IMR-90 (cell line): ENCODE measurements at regions not wholly inside any gene's neighbourhood (a gene's known extent, or its start where the extent isn't known, plus 50 kb on each side); places are given as distances from the start of the nearest gene placed in this dataset.

ENCODE experiments used
- ATAC-seq: fragments of 200-7000 bp; cut with Tn5 transposase; 2 replicates; pipeline ENCODE4 v1.9.1; 2020; ENCODE audit warnings: low read depth, mild to moderate bottlenecking, moderate library complexity
- BruUV-seq: library from RNA; stranded (reverse); fragments of 400-500 nt; replicated peaks from 2 replicates; lab custom pipeline; 2021; lab: Mats Ljungman, UMichigan
- CTCF ChIA-PET: fragments of 300-600 bp; formaldehyde crosslinking; extraction: SDS; loops from one replicate; lab custom pipeline; 2021; ENCODE audit warnings: antibody characterized with exemption; lab: Yijun Ruan, JAX
- POLR2A ChIA-PET: fragments of 300-600 bp; sonication (Branson Sonifier 250); formaldehyde crosslinking; loops from one replicate; lab custom pipeline; 2022; ENCODE audit warnings: antibody characterized with exemption; ENCODE audit not compliant: unreplicated experiment; lab: Charles Lee
- DNase-seq: peaks from one replicate; pipeline ENCODE4 v3.0.0; 2013
- H2AFZ ChIP-seq: replicated peaks from 2 replicates; pipeline ENCODE3; 2013; ENCODE audit warnings: low read length, mild to moderate bottlenecking; ENCODE audit not compliant: poor library complexity
- H2AK5ac ChIP-seq: 2 replicates; pipeline ENCODE4 v1.6.1; 2013; ENCODE audit warnings: low read depth, low read length, inconsistent platforms
- H2AK9ac ChIP-seq: replicated peaks from 2 replicates; pipeline ENCODE3; 2013; ENCODE audit warnings: mild to moderate bottlenecking, low read depth, low read length, moderate library complexity; ENCODE audit not compliant: poor library complexity
- H2BK120ac ChIP-seq: 2 replicates; pipeline ENCODE4 v1.6.1; 2013; ENCODE audit warnings: low read depth, low read length, inconsistent platforms
- H2BK15ac ChIP-seq: 3 replicates; pipeline ENCODE4 v1.6.1; 2013; ENCODE audit warnings: low read depth, low read length, inconsistent platforms
- H2BK20ac ChIP-seq: 2 replicates; pipeline ENCODE4 v1.6.1; 2013; ENCODE audit warnings: low read depth, mild to moderate bottlenecking, inconsistent platforms, low read length, moderate library complexity
- H2BK5ac ChIP-seq: 2 replicates; pipeline ENCODE4 v1.6.1; 2013; ENCODE audit warnings: mild to moderate bottlenecking, low read depth, low read length, inconsistent platforms; ENCODE audit not compliant: poor library complexity, severe bottlenecking
- H3K14ac ChIP-seq: replicated peaks from 2 replicates; pipeline ENCODE4 v1.6.1; 2013; ENCODE audit warnings: low read depth, low read length, inconsistent platforms
- H3K18ac ChIP-seq: 2 replicates; pipeline ENCODE4 v1.6.1; 2013; ENCODE audit warnings: low read depth, low read length, control low read depth
- H3K23ac ChIP-seq: 2 replicates; pipeline ENCODE4 v1.6.1; 2013; ENCODE audit warnings: low read depth, low read length, inconsistent platforms
- H3K27ac ChIP-seq: 2 replicates; pipeline ENCODE4 v1.5.1; 2013; ENCODE audit warnings: mild to moderate bottlenecking, control low read depth, low read length; ENCODE audit not compliant: insufficient read depth
- H3K27me3 ChIP-seq: 2 replicates; pipeline ENCODE4 v1.6.1; 2013; ENCODE audit warnings: low read length; ENCODE audit not compliant: control insufficient read depth, insufficient read depth
- H3K36me3 ChIP-seq: 2 replicates; pipeline ENCODE4 v1.6.1; 2013; ENCODE audit warnings: low read length, mixed read lengths; ENCODE audit not compliant: control insufficient read depth, insufficient read depth
- H3K4ac ChIP-seq: 2 replicates; pipeline ENCODE4 v1.6.1; 2013; ENCODE audit warnings: low read depth, low read length, inconsistent platforms
- H3K4me1 ChIP-seq: 2 replicates; pipeline ENCODE4 v1.6.1; 2013; ENCODE audit warnings: low read length, mixed read lengths; ENCODE audit not compliant: control insufficient read depth, insufficient read depth
- H3K4me2 ChIP-seq: 2 replicates; pipeline ENCODE4 v1.6.1; 2013; ENCODE audit warnings: low read depth, mild to moderate bottlenecking, control low read depth, low read length, moderate library complexity
- H3K4me3 ChIP-seq: 2 replicates; pipeline ENCODE4 v1.5.1; 2013; ENCODE audit warnings: low read depth, mild to moderate bottlenecking, control low read depth, low read length, moderate library complexity; ENCODE audit not compliant: insufficient read depth
- H3K56ac ChIP-seq: 2 replicates; pipeline ENCODE4 v1.6.1; 2013; ENCODE audit warnings: low read length, inconsistent platforms; ENCODE audit not compliant: insufficient read depth; ENCODE audit errors: extremely low read depth
- H3K79me1 ChIP-seq, 2 experiments: 2 replicates each; pipeline ENCODE4 v1.6.1; 2013; ENCODE audit warnings: low read length in 2 of 2, inconsistent platforms in 1 of 2, low read depth in 1 of 2
- H3K9ac ChIP-seq: 2 replicates; pipeline ENCODE4 v1.6.1; 2013; ENCODE audit warnings: low read depth, low read length, control low read depth
- H3K9me1 ChIP-seq: 2 replicates; pipeline ENCODE4 v1.6.1; 2013; ENCODE audit warnings: low read length, inconsistent platforms; ENCODE audit not compliant: insufficient read depth
- H3K9me3 ChIP-seq: 2 replicates; pipeline ENCODE4 v1.6.1; 2013; ENCODE audit warnings: low read length; ENCODE audit not compliant: control insufficient read depth, insufficient read depth
- H4K20me1 ChIP-seq: 2 replicates; pipeline ENCODE4 v1.6.1; 2013; ENCODE audit warnings: low read length, inconsistent platforms; ENCODE audit not compliant: insufficient read depth
- H4K5ac ChIP-seq: 2 replicates; pipeline ENCODE4 v1.6.1; 2013; ENCODE audit warnings: mild to moderate bottlenecking, low read depth, low read length, control low read depth
- H4K8ac ChIP-seq, 2 experiments: 2 replicates each; pipeline ENCODE4 v1.6.1; 2013; ENCODE audit warnings: low read depth in 2 of 2, low read length in 2 of 2, control low read depth in 1 of 2, inconsistent platforms in 1 of 2
- H4K91ac ChIP-seq: 2 replicates; pipeline ENCODE4 v1.6.1; 2013; ENCODE audit warnings: low read depth, low read length, inconsistent platforms; ENCODE audit not compliant: insufficient read depth
- FOS ChIP-seq: fragments of 150-350 bp; IDR thresholded peaks from 2 replicates; pipeline ENCODE4 v1.6.1; 2016; ENCODE audit warnings: low read depth, low read length
- POLR2A ChIP-seq: IDR thresholded peaks from 2 replicates; pipeline ENCODE4 v1.6.1; 2012; ENCODE audit warnings: mild to moderate bottlenecking, low read depth, low read length
- SMC3 ChIP-seq: fragments of 150-350 bp; IDR thresholded peaks from 2 replicates; pipeline ENCODE4 v1.6.1; 2016; ENCODE audit warnings: low read depth, mild to moderate bottlenecking, antibody characterized with exemption, low read length, moderate library complexity
- WGBS, 2 experiments: methylation state at CpG; one replicate each; pipeline versions ENCODE4 v1.1.5 to v1.1.7; 2013; ENCODE audit warnings: missing lambda C conversion rate in 2 of 2; ENCODE audit not compliant: insufficient read length in 1 of 2; ENCODE audit errors: extremely low coverage in 2 of 2; 5-methylcytosine and 5-hydroxymethylcytosine counted together
- dilution Hi-C: fragments of 300-500 bp; cut with HindIII; formaldehyde crosslinking; loops from one replicate; pipeline ENCODE4 v1.14.3; 2018; ENCODE audit warnings: low sequenced_read_pairs; ENCODE audit not compliant: unreplicated experiment
- in situ Hi-C: fragments of 300-500 bp; cut with MboI; formaldehyde crosslinking; loops from 3 replicates; pipeline ENCODE4 v1.14.3; 2019; ENCODE audit warnings: low sequenced_read_pairs, inconsistent platforms, mixed read lengths
- intact Hi-C: fragments of 100-400 bp; cut with micrococcal nuclease; formaldehyde crosslinking; loops from 2 replicates; pipeline ENCODE4 v1.10.0; 2022

DNA sequence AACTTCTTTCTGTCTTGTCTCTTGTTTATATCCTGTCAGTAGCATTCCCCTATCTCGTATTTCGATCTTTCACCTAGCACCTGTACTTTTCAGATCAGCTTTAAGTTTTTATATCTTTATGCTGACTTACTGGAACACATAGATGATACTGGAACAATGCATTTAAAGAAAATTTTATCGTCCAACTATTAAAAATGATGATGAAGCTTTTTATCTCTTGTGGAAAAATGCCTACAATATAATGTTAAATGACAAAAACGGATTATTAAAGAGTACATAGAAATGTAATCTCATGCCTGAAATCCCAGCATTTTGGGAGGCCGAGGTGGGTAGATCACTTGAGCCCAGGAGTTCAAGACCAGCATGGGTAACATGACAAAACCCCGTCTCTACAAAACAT, 139.5 kb downstream of the ZPLD1 start:
- no peak for DNase-seq
- intact Hi-C loops, result no loop called here
- no peak overlapping the region for H2BK5ac ChIP-seq
- H2BK15ac ChIP-seq, result no peak overlapping the region
- no peak for TF ChIP-seq SMC3
- no peak for TF ChIP-seq POLR2A
- no peak for TF ChIP-seq FOS
- BruUV-seq, result no TSS peak
- H3K4me2 ChIP-seq, result no peak overlapping the region
- in situ Hi-C loops, result no loop called here
- no peaks in the 10 kb centered on the region for H3K4me1 ChIP-seq
- CTCF ChIA-PET, result interaction anchor here (0.6 to 0.7 kb wide), 2 partner anchors 99 to 1621 kb away, joined by 3 read pairs; no protein-coding TSS in a partner anchor
- no peak overlapping the region for H3K4me3 ChIP-seq
- H2BK120ac ChIP-seq, result no peak overlapping the region
- H3K9me3 ChIP-seq, result no peaks in the 10 kb centered on the region
- H3K9me1 ChIP-seq, result no peaks in the 10 kb centered on the region
- H4K20me1 ChIP-seq, result no peaks in the 10 kb centered on the region
- no peak overlapping the region for H2BK20ac ChIP-seq
- H3K14ac ChIP-seq, result no peak overlapping the region
- no peak overlapping the region for H2AK9ac ChIP-seq
- WGBS, 2 experiments, result no CpG with 5 or more reads among the region's 6 CpGs
- no peak overlapping the region for H4K91ac ChIP-seq
- H3K9ac ChIP-seq, result no peak overlapping the region
- no peak overlapping the region for H3K56ac ChIP-seq
- no peak for ATAC-seq
- no peaks in the 10 kb centered on the region for H3K36me3 ChIP-seq
- no peak overlapping the region for H4K8ac ChIP-seq
- H3K18ac ChIP-seq, result no peak overlapping the region
- no peaks in the 10 kb centered on the region for H3K27me3 ChIP-seq
- H4K5ac ChIP-seq, result no peak overlapping the region
- no peak overlapping the region for H3K4ac ChIP-seq
- no peak overlapping the region for H2AFZ ChIP-seq
- dilution Hi-C loops, result no loop called here
- no peaks in the 10 kb centered on the region for H3K79me1 ChIP-seq
- POLR2A ChIA-PET, result no interaction called here
- no peak overlapping the region for H3K23ac ChIP-seq
- no peak overlapping the region for H3K27ac ChIP-seq
- H2AK5ac ChIP-seq, result no peak overlapping the region
